ENCODE measurements at regions not wholly inside any gene's neighbourhood (a gene's known extent, or its start where the extent isn't known, plus 50 kb on each side); places are given as distances from the start of the nearest gene placed in this dataset.

DNA sequence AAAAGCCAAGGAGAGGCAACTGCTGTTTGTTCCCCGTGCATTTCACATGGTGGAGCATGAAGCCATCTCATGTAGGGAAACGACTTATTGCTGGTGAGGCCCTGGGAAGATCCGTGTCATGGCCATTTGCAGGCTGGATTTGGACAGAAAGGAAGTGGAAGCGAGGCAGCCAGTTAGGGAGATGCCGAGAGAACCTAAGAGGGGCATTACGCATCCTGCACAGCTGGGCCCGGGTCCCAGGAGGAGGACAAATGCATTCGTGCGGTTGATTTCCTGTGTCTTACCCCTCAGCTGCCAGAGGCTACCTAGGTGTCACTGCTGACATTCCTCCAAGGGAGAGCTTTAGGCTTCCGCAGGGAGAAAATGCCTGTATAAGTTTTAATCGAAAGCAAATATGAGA is 316.2 kb upstream of the CDYL start:
- DNase-seq (ENCODE audit: low read depth) = no peak
- no peak overlapping the region for H3K4me3 ChIP-seq (ENCODE audit: low read depth, low read length)
- TF ChIP-seq, protein P1, sequence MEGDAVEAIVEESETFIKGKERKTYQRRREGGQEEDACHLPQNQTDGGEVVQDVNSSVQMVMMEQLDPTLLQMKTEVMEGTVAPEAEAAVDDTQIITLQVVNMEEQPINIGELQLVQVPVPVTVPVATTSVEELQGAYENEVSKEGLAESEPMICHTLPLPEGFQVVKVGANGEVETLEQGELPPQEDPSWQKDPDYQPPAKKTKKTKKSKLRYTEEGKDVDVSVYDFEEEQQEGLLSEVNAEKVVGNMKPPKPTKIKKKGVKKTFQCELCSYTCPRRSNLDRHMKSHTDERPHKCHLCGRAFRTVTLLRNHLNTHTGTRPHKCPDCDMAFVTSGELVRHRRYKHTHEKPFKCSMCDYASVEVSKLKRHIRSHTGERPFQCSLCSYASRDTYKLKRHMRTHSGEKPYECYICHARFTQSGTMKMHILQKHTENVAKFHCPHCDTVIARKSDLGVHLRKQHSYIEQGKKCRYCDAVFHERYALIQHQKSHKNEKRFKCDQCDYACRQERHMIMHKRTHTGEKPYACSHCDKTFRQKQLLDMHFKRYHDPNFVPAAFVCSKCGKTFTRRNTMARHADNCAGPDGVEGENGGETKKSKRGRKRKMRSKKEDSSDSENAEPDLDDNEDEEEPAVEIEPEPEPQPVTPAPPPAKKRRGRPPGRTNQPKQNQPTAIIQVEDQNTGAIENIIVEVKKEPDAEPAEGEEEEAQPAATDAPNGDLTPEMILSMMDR (IDR thresholded peaks at IDR 0.05; ENCODE audit: low read depth, low read length, missing control alignments) = no peak

DNA sequence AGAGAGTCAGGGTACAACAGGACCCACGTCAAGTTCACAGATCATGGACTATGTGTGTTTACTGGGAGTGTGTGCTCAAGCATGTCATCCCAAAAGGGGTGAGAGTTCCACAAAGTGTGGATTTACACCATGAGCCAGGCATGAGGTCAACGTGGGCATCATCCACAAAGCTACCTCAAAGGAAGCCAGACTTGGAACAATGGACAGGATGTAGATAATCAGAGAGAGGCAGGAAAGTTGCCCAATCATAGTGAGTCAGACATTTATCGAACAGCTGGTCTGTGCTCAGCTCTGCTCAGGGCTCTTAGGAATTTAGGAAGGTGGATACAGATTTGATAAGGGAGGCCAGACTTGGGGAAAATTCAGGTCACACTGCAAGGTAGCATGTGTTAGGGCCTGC is 317.2 kb upstream of the CDYL start:
- no peak for DNase-seq (ENCODE audit: low read depth)
- H3K4me3 ChIP-seq (ENCODE audit: low read depth, low read length) = no peak overlapping the region
- TF ChIP-seq, protein P1 (IDR thresholded peaks at IDR 0.05; ENCODE audit: low read depth, low read length, missing control alignments) = no peak

DNA sequence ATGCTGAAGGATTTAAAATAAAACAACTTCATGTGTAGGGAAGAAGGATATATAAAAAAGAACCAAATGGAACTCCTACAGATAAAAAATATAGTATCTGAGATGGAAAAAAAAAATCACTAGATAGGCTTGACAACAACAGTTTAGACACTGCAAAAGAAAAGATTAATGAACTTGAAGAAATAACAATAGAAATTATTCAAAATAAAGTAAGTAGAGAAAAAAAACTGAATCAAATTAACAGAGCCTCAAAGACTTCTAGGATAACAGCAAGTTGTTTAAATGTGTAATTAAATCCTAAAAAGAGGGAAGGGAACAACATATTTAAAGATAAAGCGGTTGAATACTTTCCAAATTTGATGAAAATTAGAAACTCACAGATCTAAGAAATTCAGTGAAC is 316.3 kb upstream of the ECI2 start:
- TF ChIP-seq, protein P1 (IDR thresholded peaks at IDR 0.05; ENCODE audit: low read depth, low read length, missing control alignments) = no peak

DNA sequence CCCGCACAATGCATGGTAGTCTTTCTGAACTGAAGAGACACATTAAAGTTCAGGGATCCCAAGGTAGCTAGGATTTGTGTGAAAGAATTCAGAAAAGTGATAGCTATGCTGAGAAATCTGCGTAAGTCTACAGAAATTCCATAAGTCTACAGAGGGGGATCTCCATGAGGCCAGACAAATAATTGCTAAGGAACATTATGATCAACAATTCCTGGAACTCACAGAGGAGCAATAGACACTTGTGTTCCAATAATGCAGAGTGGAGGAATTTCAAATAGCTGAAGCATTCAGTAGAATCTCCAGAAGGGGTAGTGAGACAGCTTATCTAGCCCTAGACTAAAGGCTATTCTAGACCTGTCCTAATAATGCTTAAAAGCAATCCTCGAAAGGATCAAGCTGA is 315.7 kb upstream of the ECI2 start:
- DNase-seq (ENCODE audit: low read depth) = no peak
- TF ChIP-seq, protein P1 (IDR thresholded peaks at IDR 0.05; ENCODE audit: low read depth, low read length, missing control alignments) = no peak
- no peak overlapping the region for H3K4me3 ChIP-seq (ENCODE audit: low read depth, low read length)

More for the DNA sequence above, 316.3 kb upstream of the ECI2 start:
- no peak overlapping the region for H3K4me3 ChIP-seq (ENCODE audit: low read depth, low read length)
- no peak for DNase-seq (ENCODE audit: low read depth)

DNA sequence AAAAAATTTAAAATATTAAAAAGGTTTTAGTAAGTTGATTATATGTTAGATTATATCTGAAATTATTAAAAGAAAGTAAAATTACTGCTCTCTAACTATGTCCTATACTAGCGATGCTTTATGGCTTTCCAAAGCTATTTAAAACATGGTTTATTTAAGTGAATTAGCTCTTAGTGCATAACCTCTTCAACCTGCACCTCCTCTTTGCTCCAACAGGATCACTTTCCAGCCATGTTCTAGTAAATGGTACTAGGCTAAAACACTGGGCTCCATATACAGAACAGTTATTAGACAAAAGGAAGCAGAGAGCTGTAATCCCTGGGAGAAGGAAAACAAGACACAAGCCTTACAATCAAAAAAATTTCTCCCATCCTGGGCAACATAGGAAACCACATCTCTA is 314.9 kb upstream of the ECI2 start:
- TF ChIP-seq, protein P1 (IDR thresholded peaks at IDR 0.05; ENCODE audit: low read depth, low read length, missing control alignments) = no peak
- no peak overlapping the region for H3K4me3 ChIP-seq (ENCODE audit: low read depth, low read length)
- no peak for DNase-seq (ENCODE audit: low read depth)

DNA sequence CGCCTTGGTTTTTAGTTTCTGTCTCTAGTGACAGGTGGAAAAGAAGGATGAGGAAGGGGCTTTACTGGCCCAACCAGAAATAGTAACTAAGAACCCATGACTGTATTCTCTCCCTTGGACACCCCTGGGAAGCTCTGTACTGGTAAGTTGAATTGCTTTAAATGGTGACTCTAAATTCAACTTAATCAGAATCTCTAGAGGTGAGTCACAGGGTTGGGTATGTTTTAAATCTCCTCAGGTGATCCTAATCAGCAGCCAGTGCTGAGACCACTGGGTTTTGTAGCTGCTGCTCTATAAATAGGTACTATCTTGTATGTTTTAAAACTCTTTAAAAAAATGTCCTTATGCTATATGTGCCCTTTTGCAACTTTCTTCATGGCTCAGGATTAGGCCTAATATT is 314.0 kb upstream of the ECI2 start:
- TF ChIP-seq, protein P1 (IDR thresholded peaks at IDR 0.05; ENCODE audit: low read depth, low read length, missing control alignments) = no peak
- DNase-seq (ENCODE audit: low read depth) = no peak
- H3K4me3 ChIP-seq (ENCODE audit: low read depth, low read length) = no peak overlapping the region

DNA sequence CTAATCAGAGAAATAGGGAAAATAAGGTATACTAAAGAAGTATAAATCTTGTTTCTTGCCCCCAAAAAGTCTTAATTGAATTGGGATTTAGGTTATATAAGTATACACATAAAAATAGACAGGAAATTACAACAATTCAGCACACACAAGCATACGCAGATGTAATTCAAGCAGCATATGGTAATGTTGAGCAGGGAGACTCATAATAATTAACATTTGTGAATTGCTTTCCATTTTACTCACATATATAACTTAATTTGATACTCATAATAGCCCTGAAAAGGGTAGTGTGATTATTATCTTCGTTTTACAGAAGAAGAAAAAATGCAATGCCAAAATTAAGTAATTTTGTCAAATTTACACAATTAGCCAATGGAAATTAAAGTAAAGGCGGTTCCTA is 313.5 kb upstream of the ECI2 start:
- no peak for DNase-seq (ENCODE audit: low read depth)
- no peak overlapping the region for H3K4me3 ChIP-seq (ENCODE audit: low read depth, low read length)
- TF ChIP-seq, protein P1 (IDR thresholded peaks at IDR 0.05; ENCODE audit: low read depth, low read length, missing control alignments) = no peak
